Occipital lobe (tissue), 2 donors: ENCODE measurements at regions not wholly inside any gene's neighbourhood (a gene's known extent, or its start where the extent isn't known, plus 50 kb on each side); places are given as distances from the start of the nearest gene placed in this dataset. TPM values are rescaled to one million over a fixed set of nuclear protein-coding genes. Genes with fewer than 3 reads are reported as not detected.

Experiments used
- DNase-seq: peaks from one replicate; lab custom pipeline; 2025; lab: John Stamatoyannopoulos, UW
- small RNA-seq: library from RNA; depleted of rRNA; stranded (forward); fragments of <200 nt; gene quantifications from one replicate; pipeline ENCODE3, GENCODE V24; 2014

- DNase-seq, result no peak
These were observed 67.3 kb upstream of the TENT5A start for GRCh38 chr6:81819767-81820166.

GRCh38 chr6:81818901-81819361 lies 66.5 kb upstream of the TENT5A start:
- no peak for DNase-seq

GRCh38 chr6:81816380-81816779 lies 63.9 kb upstream of the TENT5A start:
- no peak for DNase-seq

- no peak for DNase-seq
These were observed 62.0 kb upstream of the TENT5A start for GRCh38 chr6:81814370-81815076.

- no peak for DNase-seq
These were observed 60.8 kb upstream of the TENT5A start for GRCh38 chr6:81813305-81813704.

- DNase-seq, result no peak
These were observed 59.9 kb upstream of the TENT5A start for GRCh38 chr6:81812401-81812800.

GRCh38 chr6:81808851-81809570 lies 56.5 kb upstream of the TENT5A start:
- no peak for DNase-seq

- DNase-seq, result no peak
These were observed 54.5 kb upstream of the TENT5A start for GRCh38 chr6:81806793-81807565.

- DNase-seq, result no peak
These were observed 49.9 kb upstream of the TENT5A start for GRCh38 chr6:81802356-81802755.

Small RNAs in the stretch of these regions (small RNA-seq; reads per million reads assigned to genes)
- gene AL360157.1, result not detected
